ENCODE measurements at regions not wholly inside any gene's neighbourhood (a gene's known extent, or its start where the extent isn't known, plus 50 kb on each side); places are given as distances from the start of the nearest gene placed in this dataset.

DNA sequence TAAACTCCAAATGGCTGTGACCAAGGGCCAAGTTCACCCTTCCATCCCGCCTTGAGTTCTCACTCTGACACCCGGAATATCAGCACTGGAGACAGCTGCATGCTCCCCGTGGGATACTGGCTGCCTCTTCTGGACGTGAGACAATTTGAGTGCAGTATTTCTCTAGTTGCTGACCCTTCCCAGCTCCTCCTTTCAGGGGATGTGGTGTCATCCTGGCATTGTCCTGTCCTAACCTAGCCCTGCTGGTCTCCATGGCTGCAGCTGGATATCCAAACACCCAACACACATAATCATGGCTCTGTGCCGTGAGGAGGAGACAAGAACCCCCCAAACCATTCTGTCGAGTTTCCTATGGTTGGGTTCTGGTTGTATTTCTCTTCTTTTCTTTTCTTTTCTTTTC, 82.6 kb downstream of the PAX1 start:
- POLR2A ChIA-PET, result no interaction called here
- Histone ChIP-seq H3K79me2 (ENCODE audit: insufficient read depth, low read length) (no peaks in the 10 kb centered on the region), H3K9ac (ENCODE audit: insufficient read depth, low read depth, low read length) (no peak overlapping the region), H3K27me3 (ENCODE audit: control insufficient read depth in 1 of 2, insufficient read depth in 2 of 2, low read length in 2 of 2) (peaks cover 0 to 3% of the 10 kb centered on the region in 2 experiments; a peak in 2 of 5 replicates), H3K4me3 (replicated peaks in 1 of 3; ENCODE audit: insufficient read depth in 1 of 3, low read depth in 2 of 3, low read length in 3 of 3) (no peak overlapping the region), H3K9me3 (ENCODE audit: low read length) (0 out of 2 replicates have a peak, but pooled peaks cover 5% of the 10 kb centered on the region), H3K27ac (ENCODE audit: extremely low read length, insufficient read depth, low read length) (no peak overlapping the region), H2AFZ (ENCODE audit: low read length) (no peak overlapping the region), H3K4me1 (ENCODE audit: insufficient read depth, low read length) (no peaks in the 10 kb centered on the region), H4K20me1 (ENCODE audit: insufficient read depth, low read length) (no peaks in the 10 kb centered on the region), H3K36me3 (replicated peaks in 1 of 2; ENCODE audit: control insufficient read depth in 1 of 2, insufficient read depth in 2 of 2, low read length in 2 of 2) (no peaks in the 10 kb centered on the region), H3K4me2 (ENCODE audit: low read depth, low read length) (no peak overlapping the region)
- intact Hi-C loops (cut with micrococcal nuclease; ENCODE audit: unreplicated experiment) (no loop called here), in situ Hi-C loops (cut with HindIII; ENCODE audit: extremely low pct_ligation_motif_present, low pct_unique_long_range_greater_than_20kb) (no loop called here)
- CTCF ChIA-PET (ENCODE audit: low intra/inter-chr PET ratio, low total read pairs), result no interaction called here
- no peak for TF ChIP-seq ZKSCAN5 (CRISPR knock-in tag; IDR thresholded peaks at IDR 0.05)
- no peak for TF ChIP-seq SNAI1 (CRISPR knock-in tag; IDR thresholded peaks at IDR 0.05; ENCODE audit: borderline replicate concordance)
- ATAC-seq, result no peak
- 3% methylated on average over 6 of the region's 6 CpGs for WGBS (ENCODE audit: low lambda C conversion rate)
- DNase-seq (ENCODE audit: low spot score), result no peak
- no TSS peak for BruUV-seq (replicated peaks)
- FAIRE-seq, result no peak

DNA sequence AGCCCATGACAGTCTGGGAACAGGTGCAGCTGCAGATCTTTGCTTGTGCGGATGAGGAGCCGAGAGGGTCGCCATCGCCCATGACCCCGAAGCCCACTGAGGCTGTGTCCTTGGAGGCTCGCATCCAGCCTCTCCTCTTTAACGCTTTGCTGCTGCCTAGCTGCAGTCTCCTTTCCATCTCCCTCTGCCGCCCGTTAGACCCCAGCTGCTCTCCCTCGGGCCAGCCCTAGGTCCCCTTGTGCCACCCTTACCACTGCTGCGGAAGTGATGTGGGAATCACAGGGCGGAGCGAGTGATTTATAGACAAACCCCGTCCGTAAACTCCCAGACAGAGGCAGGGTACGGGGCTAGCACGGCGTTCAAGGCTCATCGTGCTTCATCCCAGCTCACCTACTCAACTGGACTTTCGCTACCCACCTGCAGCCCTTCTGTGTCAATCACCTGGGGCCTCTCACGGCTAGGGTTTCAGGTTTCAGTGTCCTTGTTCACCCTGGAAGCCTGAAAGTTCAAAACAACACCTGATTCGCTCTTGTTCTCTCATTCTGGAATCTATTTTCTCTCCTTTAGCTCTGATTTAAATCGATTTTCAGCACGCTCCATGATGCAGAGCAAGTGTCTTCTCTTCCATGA, 76.1 kb downstream of the PAX1 start:
- Histone ChIP-seq H3K4me2 (ENCODE audit: low read depth, low read length) (no peak overlapping the region), H3K79me2 (ENCODE audit: insufficient read depth, low read length) (no peaks in the 10 kb centered on the region), H4K20me1 (ENCODE audit: insufficient read depth, low read length) (no peaks in the 10 kb centered on the region), H3K27me3 (ENCODE audit: control insufficient read depth in 1 of 2, insufficient read depth in 2 of 2, low read length in 2 of 2) (peaks cover 2 to 14% of the 10 kb centered on the region in 2 experiments; a peak in 2 of 5 replicates), H3K4me3 (replicated peaks in 1 of 3; ENCODE audit: insufficient read depth in 1 of 3, low read depth in 2 of 3, low read length in 3 of 3) (no peak overlapping the region), H3K9ac (ENCODE audit: insufficient read depth, low read depth, low read length) (no peak overlapping the region), H2AFZ (ENCODE audit: low read length) (no peak overlapping the region), H3K4me1 (ENCODE audit: insufficient read depth, low read length) (no peaks in the 10 kb centered on the region), H3K9me3 (ENCODE audit: low read length) (0 out of 2 replicates have a peak, but pooled peaks cover 8% of the 10 kb centered on the region), H3K36me3 (replicated peaks in 1 of 2; ENCODE audit: control insufficient read depth in 1 of 2, insufficient read depth in 2 of 2, low read length in 2 of 2) (no peaks in the 10 kb centered on the region), H3K27ac (ENCODE audit: extremely low read length, insufficient read depth, low read length) (no peak overlapping the region)
- BruUV-seq (replicated peaks), result no TSS peak
- 21% methylated on average over 24 of the region's 24 CpGs for WGBS (ENCODE audit: low lambda C conversion rate)
- ChIA-PET CTCF (ENCODE audit: low intra/inter-chr PET ratio, low total read pairs) (no interaction called here), POLR2A (no interaction called here)
- DNase-seq (ENCODE audit: low spot score) (no peak), ATAC-seq (no peak), FAIRE-seq (no peak)
- intact Hi-C loops (cut with micrococcal nuclease; ENCODE audit: unreplicated experiment), result no loop called here
- no peak for TF ChIP-seq MZF1 (CRISPR knock-in tag; IDR thresholded peaks at IDR 0.05; ENCODE audit: borderline replicate concordance)
- no peak for TF ChIP-seq POLR2AphosphoS5 (IDR thresholded peaks at IDR 0.05; ENCODE audit: low read depth, low read length)
- TF ChIP-seq AGO1 (IDR thresholded peaks at IDR 0.05; ENCODE audit: low read depth, low read length, poor library complexity, severe bottlenecking), result no peak
- no peak for TF ChIP-seq ZZZ3 (CRISPR knock-in tag; IDR thresholded peaks at IDR 0.05; ENCODE audit: borderline replicate concordance)
- TF ChIP-seq, protein P1, sequence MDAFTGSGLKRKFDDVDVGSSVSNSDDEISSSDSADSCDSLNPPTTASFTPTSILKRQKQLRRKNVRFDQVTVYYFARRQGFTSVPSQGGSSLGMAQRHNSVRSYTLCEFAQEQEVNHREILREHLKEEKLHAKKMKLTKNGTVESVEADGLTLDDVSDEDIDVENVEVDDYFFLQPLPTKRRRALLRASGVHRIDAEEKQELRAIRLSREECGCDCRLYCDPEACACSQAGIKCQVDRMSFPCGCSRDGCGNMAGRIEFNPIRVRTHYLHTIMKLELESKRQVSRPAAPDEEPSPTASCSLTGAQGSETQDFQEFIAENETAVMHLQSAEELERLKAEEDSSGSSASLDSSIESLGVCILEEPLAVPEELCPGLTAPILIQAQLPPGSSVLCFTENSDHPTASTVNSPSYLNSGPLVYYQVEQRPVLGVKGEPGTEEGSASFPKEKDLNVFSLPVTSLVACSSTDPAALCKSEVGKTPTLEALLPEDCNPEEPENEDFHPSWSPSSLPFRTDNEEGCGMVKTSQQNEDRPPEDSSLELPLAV (CRISPR knock-in tag; conservative IDR thresholded peaks at IDR 0.05; ENCODE audit: low read depth), result no peak
- TF ChIP-seq FOXK1 (CRISPR knock-in tag; IDR thresholded peaks at IDR 0.05; ENCODE audit: borderline replicate concordance, low read depth), result no peak
- TF ChIP-seq TAF1 (CRISPR knock-in tag; IDR thresholded peaks at IDR 0.05), result no peak
- TF ChIP-seq, protein P2, sequence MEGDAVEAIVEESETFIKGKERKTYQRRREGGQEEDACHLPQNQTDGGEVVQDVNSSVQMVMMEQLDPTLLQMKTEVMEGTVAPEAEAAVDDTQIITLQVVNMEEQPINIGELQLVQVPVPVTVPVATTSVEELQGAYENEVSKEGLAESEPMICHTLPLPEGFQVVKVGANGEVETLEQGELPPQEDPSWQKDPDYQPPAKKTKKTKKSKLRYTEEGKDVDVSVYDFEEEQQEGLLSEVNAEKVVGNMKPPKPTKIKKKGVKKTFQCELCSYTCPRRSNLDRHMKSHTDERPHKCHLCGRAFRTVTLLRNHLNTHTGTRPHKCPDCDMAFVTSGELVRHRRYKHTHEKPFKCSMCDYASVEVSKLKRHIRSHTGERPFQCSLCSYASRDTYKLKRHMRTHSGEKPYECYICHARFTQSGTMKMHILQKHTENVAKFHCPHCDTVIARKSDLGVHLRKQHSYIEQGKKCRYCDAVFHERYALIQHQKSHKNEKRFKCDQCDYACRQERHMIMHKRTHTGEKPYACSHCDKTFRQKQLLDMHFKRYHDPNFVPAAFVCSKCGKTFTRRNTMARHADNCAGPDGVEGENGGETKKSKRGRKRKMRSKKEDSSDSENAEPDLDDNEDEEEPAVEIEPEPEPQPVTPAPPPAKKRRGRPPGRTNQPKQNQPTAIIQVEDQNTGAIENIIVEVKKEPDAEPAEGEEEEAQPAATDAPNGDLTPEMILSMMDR (CRISPR knock-in tag; IDR thresholded peaks at IDR 0.05), result no peak
- TF ChIP-seq ZMYM2 (CRISPR knock-in tag; IDR thresholded peaks at IDR 0.05), result no peak
- TF ChIP-seq ZNF224 (CRISPR knock-in tag; IDR thresholded peaks at IDR 0.05), result no peak
- no peak for TF ChIP-seq ZMAT3 (CRISPR knock-in tag; conservative IDR thresholded peaks at IDR 0.05)
- no peak for TF ChIP-seq ZNF484 (CRISPR knock-in tag; IDR thresholded peaks at IDR 0.05; ENCODE audit: borderline replicate concordance, low read depth)
- in situ Hi-C loops (cut with HindIII; ENCODE audit: extremely low pct_ligation_motif_present, low pct_unique_long_range_greater_than_20kb), result no loop called here

All from HepG2 (cell line).